HG02571 (cell line): ENCODE measurements at regions not wholly inside any gene's neighbourhood (a gene's known extent, or its start where the extent isn't known, plus 50 kb on each side); places are given as distances from the start of the nearest gene placed in this dataset.
"Not testable (repeated sequence)": the region's sequence is repeated elsewhere in the genome, so short reads cannot be mapped to it uniquely, and the experiment has no call there.

Experiments
- ATAC-seq: cut with Tn5 transposase; IDR thresholded peaks from one replicate; pipeline ENCODE4 v1.9.1; 2021; ENCODE audit warnings: mild to moderate bottlenecking, moderate library complexity; ENCODE audit not compliant: unreplicated experiment

DNA sequence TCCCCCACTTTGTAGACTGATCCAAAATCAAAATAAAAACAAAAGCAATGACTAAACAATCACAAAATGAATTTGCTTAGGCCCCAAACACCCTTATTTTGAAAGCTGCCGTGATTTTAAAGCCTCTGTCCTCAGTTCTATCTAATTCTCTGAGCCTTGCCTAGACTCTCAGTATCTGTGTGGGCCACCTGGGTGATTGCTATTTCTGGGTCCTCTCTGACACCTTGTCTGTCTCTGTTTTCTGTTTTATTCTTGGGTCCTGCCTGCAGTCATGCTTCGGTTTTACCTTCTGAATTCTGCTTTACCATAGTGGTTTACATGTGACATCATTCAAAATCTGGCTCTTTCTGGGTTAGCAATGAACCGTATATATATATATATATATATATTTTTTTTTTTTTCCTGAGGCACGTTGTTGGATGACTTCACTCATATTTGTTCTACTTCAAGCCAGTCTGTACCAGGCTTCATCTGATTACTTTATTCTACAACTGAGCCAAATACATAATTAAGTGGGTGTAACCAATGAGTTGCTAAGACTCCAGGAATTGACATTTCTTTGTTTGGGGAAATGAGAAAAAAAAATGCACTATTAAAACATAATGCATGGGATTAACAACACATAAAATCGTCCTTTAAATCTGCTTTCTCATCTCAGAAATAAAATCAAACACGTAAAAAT, 710.7 kb upstream of the SLIT2 start:
- no peak for ATAC-seq

DNA sequence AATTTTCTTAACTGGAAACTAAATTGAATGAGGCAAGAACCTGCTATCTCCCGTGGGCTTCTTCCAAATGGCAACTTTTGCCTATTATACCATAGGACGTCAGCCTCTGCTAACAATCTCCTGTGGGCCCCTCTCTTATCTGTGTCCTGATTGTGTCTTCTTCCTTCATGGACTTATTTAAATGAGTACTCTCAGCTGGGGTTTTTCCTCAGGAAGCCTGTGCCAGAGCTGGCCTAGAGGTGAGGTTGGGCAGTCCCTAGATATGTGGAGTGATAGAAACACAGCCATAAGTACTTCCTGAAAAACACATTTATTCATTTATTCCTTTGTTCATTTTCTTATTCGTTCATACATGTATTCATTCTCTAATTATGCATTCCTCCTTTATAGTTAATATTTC, 712.5 kb upstream of the SLIT2 start:
- ATAC-seq = no peak

DNA sequence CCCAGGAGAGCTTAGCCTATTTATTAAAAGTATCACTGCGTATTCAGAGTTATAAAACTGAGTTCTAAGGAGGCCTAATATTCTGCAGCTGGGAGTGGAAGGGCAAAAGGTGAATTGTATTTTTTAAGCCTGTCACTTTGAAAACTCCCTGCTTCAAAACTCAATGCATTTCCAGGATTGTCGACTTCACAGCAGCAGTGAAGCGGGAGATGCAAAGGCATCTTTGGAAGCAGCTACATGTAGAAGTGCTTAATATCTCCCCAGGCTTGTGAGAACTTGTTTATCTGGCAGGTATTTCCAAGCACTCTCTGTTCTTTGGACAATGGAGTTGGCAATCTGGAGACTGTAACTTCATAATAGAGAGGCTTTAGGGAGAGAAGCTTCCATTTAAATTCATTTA, 717.5 kb upstream of the SLIT2 start:
- ATAC-seq = no peak

- no peak for ATAC-seq
Measured at GRCh38 chr4:19531906-19532848, 719.5 kb upstream of the SLIT2 start.

- no peak for ATAC-seq
Measured at GRCh38 chr4:19523964-19524363, 727.7 kb upstream of the SLIT2 start.

DNA sequence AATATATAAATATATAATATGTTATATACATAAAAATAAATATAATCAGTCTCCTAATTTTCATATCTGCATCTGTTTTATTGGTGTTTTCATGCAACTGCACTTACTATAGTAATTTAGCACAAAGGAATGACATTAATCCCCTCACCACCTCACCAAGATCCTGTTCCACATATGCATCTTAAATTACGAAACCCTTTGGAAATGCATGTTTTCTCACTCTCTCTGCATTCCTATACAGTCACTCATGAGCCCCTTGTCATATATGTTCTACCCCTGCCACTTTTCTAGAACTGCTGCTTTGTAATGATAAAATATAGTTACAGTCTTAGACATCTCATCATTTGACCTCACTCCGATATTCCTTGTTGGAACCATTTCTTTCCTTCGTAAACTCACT, 728.7 kb upstream of the SLIT2 start:
- no peak for ATAC-seq

- ATAC-seq = no peak
Measured at GRCh38 chr4:19520939-19521520, 730.7 kb upstream of the SLIT2 start.

DNA sequence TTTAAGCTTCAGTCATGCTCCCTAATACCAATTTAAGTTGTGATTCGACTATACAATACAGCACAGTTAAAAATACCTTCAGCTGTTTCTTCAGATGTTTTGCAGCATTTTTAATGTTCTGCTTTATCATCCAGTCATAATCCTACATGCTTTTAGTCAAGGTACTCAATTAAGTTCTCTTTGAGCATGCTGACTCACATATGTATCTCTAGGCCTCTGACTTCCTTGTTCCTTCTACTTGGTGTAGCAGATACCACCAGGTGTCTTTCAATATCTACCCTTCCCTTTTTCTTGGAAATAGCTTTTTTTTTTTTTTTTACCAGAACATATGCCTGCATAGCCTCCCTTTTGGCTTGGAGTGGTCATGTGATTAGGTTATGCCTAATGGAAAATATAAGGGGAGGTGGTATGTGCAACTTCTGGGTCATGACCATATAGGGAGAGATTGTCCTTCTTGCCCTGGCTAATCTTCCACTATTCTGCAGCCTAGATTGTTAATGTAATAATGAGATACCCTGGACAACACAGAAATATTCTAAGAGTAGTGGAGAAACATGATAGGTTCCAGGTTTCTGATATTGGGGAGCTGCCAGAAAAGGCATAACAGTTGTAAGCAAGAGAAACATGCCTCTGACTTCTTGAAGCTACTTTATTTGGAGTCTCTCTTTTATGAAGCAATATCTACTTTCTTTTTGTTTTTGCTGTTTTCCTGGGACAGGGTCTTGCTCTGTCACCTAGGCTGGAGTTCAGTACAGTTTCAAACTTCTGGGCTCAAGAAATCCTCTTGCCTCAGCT, 737.2 kb upstream of the SLIT2 start:
- ATAC-seq = no peak

DNA sequence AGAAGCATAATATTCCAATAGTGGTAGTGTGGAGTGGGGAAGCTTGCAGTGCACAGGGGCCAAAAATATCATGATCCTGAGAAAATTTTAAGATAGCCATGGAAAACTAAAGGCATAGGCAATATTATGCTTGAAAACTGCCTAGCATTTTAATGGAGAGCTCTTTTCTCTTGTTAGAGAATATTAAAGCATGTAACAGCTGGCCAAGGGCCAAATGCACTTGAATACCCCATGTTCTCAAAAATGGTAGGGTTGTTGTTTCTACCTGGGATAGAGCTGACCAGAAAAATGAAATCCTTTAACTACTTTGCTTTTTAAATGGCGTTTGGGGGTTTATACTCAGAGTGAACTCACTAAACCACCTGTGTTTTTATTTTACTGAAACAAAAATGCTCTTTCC, 739.6 kb upstream of the SLIT2 start:
- ATAC-seq = no peak

DNA sequence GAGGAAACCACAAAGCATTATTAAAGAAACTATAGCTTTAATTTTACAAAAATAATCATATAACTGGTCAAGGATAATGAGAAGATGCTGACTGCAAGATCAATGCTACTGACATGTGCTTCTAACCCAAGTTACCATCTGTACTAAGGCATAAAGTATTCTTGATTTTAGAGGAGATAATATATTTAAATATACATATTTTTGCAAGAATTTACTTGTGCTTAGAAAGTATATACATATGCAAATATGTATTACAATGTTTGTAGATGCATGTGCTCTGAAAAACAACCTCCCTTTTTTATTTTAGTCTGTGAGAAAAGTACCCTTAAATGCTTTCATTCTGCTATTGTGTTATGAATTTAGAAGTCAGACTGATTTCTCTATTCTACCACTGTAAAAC, 740.7 kb upstream of the SLIT2 start:
- ATAC-seq = no peak

DNA sequence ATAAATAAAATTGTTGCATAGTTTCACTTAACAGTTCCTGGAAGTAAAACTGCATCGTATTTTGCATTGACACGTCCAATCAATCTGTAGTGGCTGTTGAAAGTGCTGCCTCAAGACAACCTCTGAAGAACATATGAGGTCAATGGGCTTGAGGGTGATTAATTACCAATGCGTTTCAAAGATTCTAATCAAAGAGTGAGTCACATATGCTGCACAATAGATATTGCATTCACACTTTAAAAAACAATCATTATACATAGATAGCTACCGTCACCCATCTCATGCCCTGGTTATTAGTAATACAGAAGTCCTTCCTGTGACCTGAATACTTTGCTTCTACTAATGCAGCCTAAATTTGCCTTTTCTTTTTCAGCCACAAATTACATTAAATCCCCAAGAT, 743.3 kb upstream of the SLIT2 start:
- ATAC-seq = no peak

DNA sequence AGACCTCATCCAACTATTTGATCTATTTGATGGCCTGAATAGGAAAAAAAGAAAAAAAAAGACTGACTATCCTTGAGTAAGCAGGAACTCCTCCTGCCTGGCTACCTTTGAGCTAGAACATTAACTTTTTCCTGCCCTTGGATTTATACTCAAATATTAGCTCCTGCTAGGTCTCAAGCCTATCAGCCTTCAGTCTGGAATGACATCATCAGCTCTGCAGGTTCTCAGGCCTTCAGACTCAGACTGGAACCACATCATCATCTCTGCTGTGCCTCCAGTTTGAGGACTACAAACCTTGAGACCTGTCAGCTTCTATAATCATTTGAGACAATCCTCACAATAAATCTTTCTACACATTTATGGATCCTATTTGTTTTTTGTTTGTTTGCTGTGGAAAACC, 754.0 kb upstream of the SLIT2 start:
- ATAC-seq = no peak

GRCh38 chr4:19496756-19497155, 754.9 kb upstream of the SLIT2 start:
- no peak for ATAC-seq

DNA sequence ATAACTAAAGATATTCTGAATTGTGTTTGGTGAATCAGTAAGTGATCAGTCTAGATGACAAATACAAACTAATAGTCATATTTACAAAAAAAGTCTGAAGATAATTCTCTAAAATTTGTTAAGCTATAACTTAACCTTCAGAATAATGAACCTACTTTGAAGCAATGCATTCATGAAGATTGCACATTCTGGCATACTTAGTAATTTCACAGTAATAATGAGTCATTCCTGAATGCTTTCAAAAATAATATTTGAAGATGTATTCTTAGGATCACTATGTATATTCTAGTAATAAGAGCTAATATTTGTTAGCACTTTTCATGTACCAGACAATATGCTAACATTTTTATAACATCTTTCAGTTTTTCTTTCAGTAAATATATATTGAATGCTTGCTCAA, 756.7 kb upstream of the SLIT2 start:
- ATAC-seq = no peak

GRCh38 chr4:19492606-19493005, 759.1 kb upstream of the SLIT2 start:
- ATAC-seq = no peak

- no peak for ATAC-seq
Measured at GRCh38 chr4:19486400-19486799, 765.3 kb upstream of the SLIT2 start.

- no peak for ATAC-seq
Measured at GRCh38 chr4:19478791-19479190, 772.9 kb upstream of the SLIT2 start.

GRCh38 chr4:19473569-19473968, 778.1 kb upstream of the SLIT2 start:
- ATAC-seq = no peak

- no peak for ATAC-seq
Measured at GRCh38 chr4:19472666-19473065, 779.0 kb upstream of the SLIT2 start.

GRCh38 chr4:19470001-19470400, 781.7 kb upstream of the SLIT2 start:
- not testable (repeated sequence) for ATAC-seq

DNA sequence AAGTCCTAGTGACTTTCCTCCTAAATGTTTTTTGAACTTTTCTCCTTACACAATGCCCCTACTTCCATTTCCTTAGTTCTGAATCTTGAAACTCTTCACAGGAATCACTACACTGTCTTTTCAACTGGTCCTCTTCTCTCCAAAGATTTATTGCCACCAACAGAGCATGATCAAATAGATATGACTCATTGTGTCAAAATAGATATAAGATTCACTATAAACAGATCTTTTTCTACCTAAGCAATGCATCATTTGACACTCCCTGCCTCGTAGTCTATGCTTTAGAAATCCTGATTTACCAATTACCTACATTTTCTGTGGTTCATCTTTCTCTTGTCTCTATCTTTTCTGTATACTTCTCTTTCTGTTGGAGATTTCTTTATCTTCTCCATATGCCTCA, 789.6 kb upstream of the SLIT2 start:
- ATAC-seq = no peak
